HEK293 (cell line): ENCODE measurements at regions not wholly inside any gene's neighbourhood (a gene's known extent, or its start where the extent isn't known, plus 50 kb on each side); places are given as distances from the start of the nearest gene placed in this dataset.

ENCODE experiments used
- CTCF ChIA-PET: fragments of 350-600 bp; formaldehyde crosslinking; extraction: SDS; loops from one replicate; lab custom pipeline; 2021; ENCODE audit warnings: antibody characterized with exemption; lab: Yijun Ruan, JAX
- POLR2A ChIA-PET: fragments of 300-600 bp; formaldehyde crosslinking; extraction: SDS; loops from one replicate; lab custom pipeline; 2020; ENCODE audit warnings: antibody characterized with exemption, inconsistent platforms; lab: Yijun Ruan, JAX
- H3K27ac ChIP-seq: fragments of 200-500 bp; sonication (Bioruptor generic); 2 replicates; pipeline ENCODE4 v1.5.1; 2014; ENCODE audit warnings: low read depth, low read length, control low read depth, inconsistent platforms; ENCODE audit errors: extremely low read depth
- H3K36me3 ChIP-seq, 2 experiments: fragments of 200-500 bp in 1 of 2; sonication (Bioruptor generic) in 1 of 2; 1 replicate in 1 of 2; 2 replicates in 1 of 2; pipeline ENCODE4 v1.5.1; 2014 to 2017; ENCODE audit warnings: inconsistent platforms in 2 of 2, low read length in 2 of 2; ENCODE audit not compliant: control insufficient read depth in 2 of 2, insufficient read depth in 1 of 2
- H3K4me1 ChIP-seq: fragments of 200-500 bp; sonication (Bioruptor generic); 2 replicates; pipeline ENCODE4 v1.5.1; 2014; ENCODE audit warnings: mild to moderate bottlenecking, low read length, inconsistent platforms; ENCODE audit not compliant: control insufficient read depth, insufficient read depth
- H3K4me3 ChIP-seq: 2 replicates; pipeline ENCODE4 v1.5.1; 2011; ENCODE audit warnings: low read depth, mild to moderate bottlenecking, control low read depth, low read length, moderate library complexity
- H3K9me3 ChIP-seq: fragments of 200-500 bp; sonication (Bioruptor generic); 2 replicates; pipeline ENCODE4 v1.5.1; 2014; ENCODE audit warnings: low read depth, low read length, inconsistent platforms; ENCODE audit not compliant: control insufficient read depth, insufficient read depth
- ATF2 ChIP-seq: fragments of 450-650 bp; formaldehyde crosslinking; IDR thresholded peaks from 2 replicates; pipeline ENCODE4 v1.5.1; 2016; ENCODE audit warnings: missing biosample characterization, missing genetic modification characterization, low read depth
- HOXC10 ChIP-seq: sonication (generic); formaldehyde crosslinking; IDR thresholded peaks from 2 replicates; pipeline ENCODE4 v1.8.1; 2023; ENCODE audit warnings: mild to moderate bottlenecking, missing genetic modification reagents
- KLF10 ChIP-seq: fragments of 450-650 bp; IDR thresholded peaks from 2 replicates; pipeline ENCODE4 v1.5.1; 2018; ENCODE audit warnings: missing biosample characterization, mild to moderate bottlenecking, missing genetic modification characterization
- KLF9 ChIP-seq: fragments of 450-650 bp; formaldehyde crosslinking; IDR thresholded peaks from 2 replicates; pipeline ENCODE4 v1.5.1; 2016; ENCODE audit warnings: missing biosample characterization, missing genetic modification characterization, low read depth
- MZF1 ChIP-seq: fragments of 450-650 bp; formaldehyde crosslinking; IDR thresholded peaks from 2 replicates; pipeline ENCODE4 v1.5.1; 2017; ENCODE audit warnings: missing biosample characterization, missing genetic modification characterization, borderline replicate concordance
- OVOL3 ChIP-seq: fragments of 450-650 bp; formaldehyde crosslinking; IDR thresholded peaks from 2 replicates; pipeline ENCODE4 v1.5.1; 2016; ENCODE audit warnings: missing biosample characterization, missing genetic modification characterization
- ZBTB7A ChIP-seq: fragments of 450-650 bp; formaldehyde crosslinking; IDR thresholded peaks from 2 replicates; pipeline ENCODE4 v1.5.1; 2016; ENCODE audit warnings: low read depth, missing biosample characterization, missing genetic modification characterization
- ZBTB8A ChIP-seq: fragments of 450-650 bp; formaldehyde crosslinking; IDR thresholded peaks from 2 replicates; pipeline ENCODE4 v1.5.1; 2016; ENCODE audit warnings: missing biosample characterization, missing genetic modification characterization
- ZEB2 ChIP-seq: fragments of 450-650 bp; formaldehyde crosslinking; IDR thresholded peaks from 2 replicates; pipeline ENCODE4 v1.5.1; 2016; ENCODE audit warnings: missing biosample characterization, missing genetic modification characterization
- ZNF148 ChIP-seq: fragments of 450-650 bp; formaldehyde crosslinking; IDR thresholded peaks from 2 replicates; pipeline ENCODE4 v1.5.0; 2017; ENCODE audit warnings: missing biosample characterization, missing genetic modification characterization, borderline replicate concordance
- ZNF169 ChIP-seq: fragments of 450-650 bp; formaldehyde crosslinking; IDR thresholded peaks from 2 replicates; pipeline ENCODE4 v1.5.1; 2016; ENCODE audit warnings: missing biosample characterization, missing genetic modification characterization
- ZNF280C ChIP-seq: fragments of 450-650 bp; formaldehyde crosslinking; IDR thresholded peaks from 2 replicates; pipeline ENCODE4 v1.5.1; 2016; ENCODE audit warnings: missing biosample characterization, missing genetic modification characterization
- ZNF423 ChIP-seq: fragments of 450-650 bp; formaldehyde crosslinking; IDR thresholded peaks from 2 replicates; pipeline ENCODE4 v1.5.1; 2016; ENCODE audit warnings: missing biosample characterization, missing genetic modification characterization
- ZNF624 ChIP-seq: fragments of 450-650 bp; formaldehyde crosslinking; IDR thresholded peaks from 2 replicates; pipeline ENCODE4 v1.5.1; 2017; ENCODE audit warnings: missing biosample characterization, missing genetic modification characterization
- ZNF677 ChIP-seq: fragments of 450-650 bp; IDR thresholded peaks from 2 replicates; pipeline ENCODE4 v1.5.0; 2018; ENCODE audit warnings: missing biosample characterization, mild to moderate bottlenecking, missing genetic modification characterization, moderate library complexity
- ZNF830 ChIP-seq: fragments of 450-650 bp; IDR thresholded peaks from 2 replicates; pipeline ENCODE4 v1.5.0; 2018; ENCODE audit warnings: missing biosample characterization, missing genetic modification characterization, low read depth, mild to moderate bottlenecking, moderate library complexity
- ZSCAN18 ChIP-seq: fragments of 450-650 bp; formaldehyde crosslinking; IDR thresholded peaks from 2 replicates; pipeline ENCODE4 v1.5.1; 2016; ENCODE audit warnings: missing biosample characterization, missing genetic modification characterization

GRCh38 chr1:80925130-80925805, 875.5 kb upstream of the ADGRL2 start:
- Histone ChIP-seq H3K4me1 (no peaks in the 10 kb centered on the region), H3K9me3 (no peaks in the 10 kb centered on the region), H3K4me3 (no peak overlapping the region), H3K36me3 (no peaks in the 10 kb centered on the region), H3K27ac (no peak overlapping the region)
- ChIA-PET CTCF (interaction anchor here (0.7 kb wide), 1 partner anchor 18 kb away, joined by 3 read pairs; no protein-coding TSS in a partner anchor), POLR2A (no interaction called here)
- no peak for TF ChIP-seq ZNF830 (tag by site-specific recombination)
- no peak for TF ChIP-seq ZSCAN18
- no peak for TF ChIP-seq ZNF280C
- no peak for TF ChIP-seq ZBTB7A (tag by site-specific recombination)
- no peak for TF ChIP-seq ZBTB8A (tag by site-specific recombination)
- no peak for TF ChIP-seq ZNF423 (tag by site-specific recombination)
- no peak for TF ChIP-seq OVOL3 (tag by site-specific recombination)
- no peak for TF ChIP-seq ZNF148

GRCh38 chr1:80924290-80924689, 876.4 kb upstream of the ADGRL2 start:
- CTCF ChIA-PET, result interaction anchor here (0.6 kb wide), 1 partner anchor 12 kb away, joined by 3 read pairs; no protein-coding TSS in a partner anchor
- POLR2A ChIA-PET, result no interaction called here

More at GRCh38 chr1:80924290-80924689, 876.4 kb upstream of the ADGRL2 start:
- H3K9me3 ChIP-seq, result no peaks in the 10 kb centered on the region
- H3K36me3 ChIP-seq, result no peaks in the 10 kb centered on the region
- TF ChIP-seq ZNF624 (tag by site-specific recombination), result no peak
- TF ChIP-seq KLF10 (tag by site-specific recombination), result no peak
- no peak for TF ChIP-seq KLF9 (tag by site-specific recombination)
- peak; percentile 62; the same call in 1 of the 2 replicates for TF ChIP-seq ATF2 (tag by site-specific recombination)
- TF ChIP-seq MZF1 (tag by site-specific recombination), result peak; percentile 54; the same call in 1 of the 2 replicates
- no peak for TF ChIP-seq ZEB2 (tag by site-specific recombination)
- no peak for TF ChIP-seq ZNF169
- TF ChIP-seq ZNF677 (tag by site-specific recombination), result no peak
- TF ChIP-seq HOXC10 (CRISPR knock-in tag), result no peak
- no peak overlapping the region for H3K4me3 ChIP-seq
- no peaks in the 10 kb centered on the region for H3K4me1 ChIP-seq
- no peak overlapping the region for H3K27ac ChIP-seq
